ENCODE measurements at regions not wholly inside any gene's neighbourhood (a gene's known extent, or its start where the extent isn't known, plus 50 kb on each side); places are given as distances from the start of the nearest gene placed in this dataset.
"Not testable (repeated sequence)": the region's sequence is repeated elsewhere in the genome, so short reads cannot be mapped to it uniquely, and the experiment has no call there.

DNA sequence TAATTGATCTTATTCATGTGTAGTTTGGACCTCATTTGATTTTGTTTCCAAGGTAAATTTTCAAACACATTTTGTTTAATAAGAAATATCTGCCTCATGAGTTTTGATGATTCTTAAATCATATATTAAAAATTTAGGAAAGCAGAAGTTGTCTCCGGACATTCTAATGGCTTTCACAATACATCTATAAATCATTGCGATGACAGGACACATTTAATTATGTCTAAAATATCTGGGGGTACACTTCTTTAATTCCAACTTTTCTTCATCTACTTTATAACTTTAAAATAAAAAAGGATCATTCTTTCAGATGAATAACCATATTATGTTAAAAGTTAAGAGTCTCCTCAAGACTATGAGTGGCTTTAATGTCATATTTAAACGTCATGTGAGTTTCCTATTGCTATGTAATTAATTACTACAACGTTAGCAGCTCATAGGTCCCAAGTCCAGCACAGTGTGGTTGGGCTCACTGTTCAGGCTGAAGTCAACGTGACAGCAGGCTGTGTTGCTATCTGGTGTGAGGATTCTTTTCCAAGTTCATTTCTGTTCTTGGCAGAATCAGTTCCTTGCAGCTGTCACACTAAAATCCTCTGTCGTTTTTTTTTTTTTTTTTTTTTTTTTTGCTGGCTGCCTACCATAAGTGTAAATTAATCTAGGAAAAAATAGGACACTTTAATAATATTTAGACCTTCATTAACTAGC lies 893.5 kb downstream of the LTN1 start:
- no peak for DNase-seq

DNA sequence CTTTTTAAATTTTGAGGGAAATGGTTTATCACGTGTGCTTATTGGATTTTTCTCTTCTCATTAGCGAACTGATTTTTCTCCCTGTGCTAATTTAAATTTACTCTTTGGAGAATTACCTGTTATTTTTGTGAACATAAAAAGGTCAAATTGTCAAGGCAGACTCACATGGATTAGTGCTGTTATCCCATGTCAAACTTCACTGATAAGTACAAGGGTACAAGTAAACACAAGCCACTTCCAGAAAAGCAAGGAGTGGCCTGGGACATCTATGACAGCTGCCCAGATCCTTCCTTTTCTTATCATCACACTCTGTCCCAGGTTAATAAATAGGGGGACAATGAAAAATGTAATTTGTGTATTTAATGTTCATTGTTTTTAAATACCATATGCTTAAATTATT lies 901.2 kb downstream of the LTN1 start:
- no peak for DNase-seq

DNA sequence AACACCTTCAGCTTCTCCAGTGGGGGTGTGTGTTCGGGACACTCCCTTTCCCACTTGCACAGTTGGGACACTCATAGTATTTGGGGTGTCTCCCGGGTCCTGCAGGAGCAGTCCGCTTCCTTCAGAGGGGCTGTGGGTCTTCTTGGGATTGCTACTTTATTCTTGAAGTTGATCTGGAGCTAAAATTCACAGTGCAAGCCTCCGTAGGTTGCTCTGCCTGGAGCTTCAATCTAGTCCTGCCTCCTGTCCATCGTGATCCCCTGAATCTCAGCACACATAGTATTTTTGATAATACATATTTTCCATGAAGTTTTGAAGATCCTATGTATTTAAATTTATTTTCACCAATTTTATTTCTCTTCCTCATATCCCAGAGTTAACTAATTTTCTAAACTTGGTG lies 902.1 kb downstream of the LTN1 start:
- DNase-seq = no peak

DNA sequence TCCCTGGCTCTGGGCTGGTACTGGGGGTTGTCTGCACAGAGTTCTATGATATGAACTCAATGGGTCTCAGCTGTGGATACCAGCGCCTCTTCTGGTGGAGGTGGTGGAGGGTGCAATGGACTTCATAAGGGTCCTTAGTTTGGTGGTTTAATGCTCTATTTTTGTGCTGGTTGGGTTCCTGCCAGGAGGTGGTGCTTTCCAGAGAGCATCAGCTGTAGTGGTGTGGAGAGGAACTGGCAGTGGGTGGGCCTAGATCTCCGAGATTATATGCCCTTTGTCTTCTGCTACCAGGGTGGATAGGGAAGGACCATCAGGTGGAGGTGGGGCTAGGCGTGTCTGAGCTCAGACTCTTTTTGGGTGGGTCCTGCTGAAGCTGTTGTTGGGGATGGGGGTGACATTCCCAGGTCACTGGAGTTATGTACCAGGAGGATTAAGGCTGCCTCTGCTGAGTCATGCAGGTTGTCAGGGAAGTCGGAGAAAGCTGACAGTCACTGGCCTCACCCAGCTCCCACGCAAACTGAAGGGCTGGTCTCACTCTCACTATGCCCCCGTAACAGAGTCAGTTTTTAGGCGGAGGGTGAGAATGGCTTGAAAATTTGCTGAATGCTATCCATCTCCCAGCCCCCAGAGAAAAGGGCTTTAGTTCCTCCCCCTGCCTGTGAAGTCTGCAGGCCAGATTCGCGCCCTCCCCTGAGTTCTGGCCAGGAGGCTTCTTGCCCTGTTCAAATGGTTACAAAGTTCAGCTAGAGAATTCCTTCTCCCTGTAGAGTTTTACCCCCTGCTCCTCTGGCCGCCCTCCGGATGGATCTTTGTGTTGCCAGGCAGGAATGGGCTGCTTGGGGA lies 902.9 kb downstream of the LTN1 start:
- no peak for DNase-seq

DNA sequence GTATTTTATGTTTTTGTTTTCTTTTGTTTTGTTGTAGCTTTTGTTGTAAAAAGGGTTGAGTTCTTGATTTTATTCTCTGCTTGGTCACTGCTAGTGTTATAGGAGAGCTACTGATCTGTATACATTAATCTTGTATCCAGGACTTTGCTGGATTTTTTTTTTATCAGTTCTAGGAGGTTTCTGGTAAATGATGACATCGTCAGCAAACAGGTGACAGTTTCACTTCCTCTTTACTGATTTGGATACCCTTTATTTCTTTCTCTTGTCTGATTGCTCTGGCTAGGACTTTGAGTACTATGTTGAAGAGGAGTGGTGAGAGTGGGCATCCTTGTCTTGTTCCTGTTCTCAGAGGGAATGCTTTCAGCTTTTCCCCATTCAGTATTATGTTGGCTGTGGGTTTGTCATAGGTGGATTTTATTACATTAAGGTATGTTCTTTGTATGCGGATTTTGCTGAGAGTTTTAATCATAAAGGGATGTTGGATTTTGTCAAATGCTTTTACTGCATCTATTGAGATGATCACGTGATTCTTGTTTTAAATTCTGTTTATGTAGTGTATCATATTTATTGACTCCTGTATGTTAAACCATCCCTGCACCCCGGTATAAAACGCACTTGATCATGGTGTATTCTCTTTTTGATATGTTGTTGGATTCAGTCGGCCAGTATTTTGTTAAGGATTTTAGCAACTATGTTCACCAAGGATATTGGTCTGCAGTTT lies 905.7 kb downstream of the LTN1 start:
- no peak for DNase-seq

GRCh38 chr21:28084951-28085350 lies 907.7 kb downstream of the LTN1 start:
- DNase-seq = no peak

DNA sequence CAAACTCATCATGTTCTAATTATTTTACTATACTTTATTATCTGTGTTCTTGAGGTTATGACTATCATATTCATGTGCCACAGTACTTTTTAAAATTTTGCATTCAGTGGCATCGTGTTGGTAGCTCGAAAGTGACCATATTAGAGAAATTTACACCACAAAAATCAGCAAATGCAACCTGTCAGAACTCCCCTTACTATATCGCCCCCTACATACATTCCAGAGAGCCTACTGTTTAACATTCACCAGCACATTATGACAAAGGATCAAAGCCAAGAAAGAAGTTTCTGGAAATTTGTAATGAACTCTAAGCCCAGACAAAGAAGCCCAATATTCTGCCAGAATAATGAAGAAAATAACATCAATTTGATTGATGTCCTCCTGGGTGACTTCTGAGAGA lies 909.3 kb downstream of the LTN1 start:
- DNase-seq = no peak

DNA sequence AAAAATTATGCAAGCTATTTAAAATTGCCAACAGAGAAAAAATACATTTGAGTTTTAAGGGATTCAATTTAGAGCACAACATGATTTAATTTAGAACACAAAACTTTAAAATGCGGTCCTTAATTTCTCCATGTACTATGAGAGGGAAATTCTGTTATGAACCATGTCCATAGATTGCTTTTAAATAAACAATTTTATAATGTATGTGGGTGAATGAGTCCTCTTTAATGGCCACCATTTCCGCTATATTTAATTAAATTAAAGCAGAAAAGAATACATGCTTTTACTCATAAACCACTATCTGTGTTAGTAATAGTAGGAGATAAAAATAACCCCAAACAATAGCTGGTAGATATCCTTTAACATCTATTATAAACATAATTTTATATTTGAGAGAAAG lies 914.6 kb downstream of the LTN1 start:
- no peak for DNase-seq

DNA sequence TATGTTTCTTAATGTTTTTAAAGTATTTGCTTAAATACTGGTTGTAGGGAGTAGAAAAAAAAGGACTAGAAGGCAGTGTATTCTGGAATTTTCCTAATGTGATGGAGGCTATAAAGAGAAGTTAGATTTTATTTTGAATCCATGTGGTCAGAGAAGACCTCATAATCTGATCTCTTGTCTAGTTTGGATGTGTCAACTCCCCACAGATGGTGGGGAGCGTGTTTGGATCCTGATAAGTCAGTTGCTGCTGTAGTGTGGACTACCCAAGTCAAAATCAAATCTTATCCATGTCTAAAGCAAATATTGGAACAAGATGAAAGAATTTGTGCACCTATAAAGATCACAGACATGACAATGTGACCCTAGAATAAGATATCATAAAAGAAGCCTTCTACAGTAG lies 918.0 kb downstream of the LTN1 start:
- no peak for DNase-seq

DNA sequence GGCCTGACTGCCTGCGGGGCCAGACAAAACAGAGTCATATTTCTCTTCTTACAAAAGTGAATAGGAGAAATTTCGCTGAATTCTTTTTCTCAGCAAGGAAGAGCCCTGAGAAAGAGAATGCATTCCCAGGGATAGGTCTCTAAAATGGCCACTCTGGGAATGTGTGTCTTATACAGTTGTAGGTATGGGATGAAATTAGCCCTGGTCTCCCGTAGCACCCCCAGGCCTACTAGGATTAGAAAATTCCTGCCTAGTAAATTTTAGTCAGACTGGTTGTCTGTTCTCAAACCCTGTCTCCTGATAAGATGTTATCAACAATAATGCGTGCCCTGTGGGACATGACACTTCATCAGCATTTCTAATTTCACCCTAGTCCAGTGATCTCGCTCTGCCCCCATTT lies 920.1 kb downstream of the LTN1 start:
- DNase-seq = no peak

DNA sequence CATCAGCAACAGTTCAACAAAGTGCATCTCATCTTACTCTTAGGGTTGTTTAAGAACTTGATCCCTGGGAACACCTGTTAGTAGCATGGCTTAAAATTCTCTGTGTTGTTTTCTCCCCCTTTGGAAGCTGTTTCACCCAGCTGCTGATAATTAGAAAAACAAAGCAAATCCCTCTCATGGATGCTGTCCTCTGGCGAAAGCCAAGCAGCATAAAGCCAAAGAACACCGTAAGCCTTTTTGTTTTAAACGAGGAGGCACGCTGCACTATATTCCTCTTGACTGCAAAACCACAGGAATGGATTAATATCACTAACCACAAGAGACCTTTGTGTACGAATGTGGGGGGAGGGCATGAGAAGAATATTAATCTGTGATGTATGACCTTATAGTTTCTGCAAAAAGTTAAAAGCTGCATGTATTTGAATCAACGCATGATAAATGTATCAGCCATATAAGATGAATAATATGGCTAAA lies 923.2 kb downstream of the LTN1 start:
- DNase-seq = no peak

DNA sequence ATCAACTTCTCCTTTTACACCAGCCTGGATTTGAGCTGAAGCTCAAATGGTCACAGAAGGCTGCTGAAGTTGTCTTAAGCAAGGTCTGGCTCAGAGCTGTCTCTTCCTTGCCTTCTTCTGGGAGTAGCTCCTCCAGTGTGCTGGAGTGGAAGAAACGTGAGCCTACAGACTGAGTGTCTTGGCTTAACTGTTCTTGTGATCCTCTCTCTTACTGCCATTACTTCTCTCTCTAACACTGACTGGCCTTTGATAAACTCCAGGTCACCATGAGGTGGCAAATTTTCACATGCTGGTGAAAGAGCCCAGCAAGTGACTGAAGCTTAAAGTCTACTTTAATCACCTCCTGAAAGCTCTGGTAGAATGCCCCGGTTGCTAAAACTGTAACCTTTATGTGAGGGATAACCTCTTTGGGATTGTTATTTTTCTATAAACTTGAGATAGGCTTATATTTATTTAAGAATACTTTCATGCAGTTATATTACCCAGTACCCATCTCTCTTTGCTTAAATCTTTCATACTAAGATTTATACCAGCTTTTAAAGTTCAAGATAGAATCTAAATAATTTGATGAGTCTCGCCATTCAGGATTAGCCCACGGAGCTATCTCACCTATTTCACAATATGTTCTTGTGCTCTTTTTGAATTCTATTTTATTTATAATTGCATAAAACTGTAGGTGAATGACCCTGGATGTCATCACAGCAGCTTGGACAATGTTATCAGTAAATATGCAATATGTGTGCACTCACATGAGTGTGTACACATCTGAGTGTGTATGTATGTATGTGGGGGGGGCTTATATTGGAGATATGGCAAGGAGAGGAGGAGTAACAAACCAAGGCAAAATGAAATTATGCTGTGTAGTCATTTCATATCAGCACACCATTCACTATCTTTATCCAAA lies 924.0 kb downstream of the LTN1 start:
- DNase-seq = no peak

- DNase-seq = no peak
These were observed 925.9 kb downstream of the LTN1 start for GRCh38 chr21:28066596-28067387.

- no peak for DNase-seq
These were observed 926.6 kb downstream of the LTN1 start for GRCh38 chr21:28066076-28066475.

- DNase-seq = no peak
These were observed 929.1 kb downstream of the LTN1 start for GRCh38 chr21:28063241-28064216.

DNA sequence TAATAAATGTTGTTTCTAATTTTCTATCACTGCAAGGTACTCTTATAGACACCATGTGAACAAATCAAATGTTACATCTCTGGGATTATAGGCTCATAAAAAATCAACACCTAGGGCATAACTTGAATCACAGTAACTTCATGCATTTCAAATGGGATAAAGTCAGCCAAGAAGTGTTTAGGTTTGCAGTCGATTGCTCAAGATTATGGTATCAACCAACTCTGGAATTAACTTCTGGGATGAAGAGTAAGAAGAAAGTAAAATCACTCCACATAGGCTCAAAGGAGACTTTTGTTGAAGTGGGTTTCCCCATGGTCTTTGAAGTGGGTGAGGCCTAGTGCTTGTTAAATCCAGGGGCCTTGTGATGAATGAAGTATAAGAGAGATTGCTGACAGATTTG lies 939.7 kb downstream of the LTN1 start:
- not testable (repeated sequence) for DNase-seq

GRCh38 chr21:28051649-28052048 lies 941.0 kb downstream of the LTN1 start:
- DNase-seq = not testable (repeated sequence)

DNA sequence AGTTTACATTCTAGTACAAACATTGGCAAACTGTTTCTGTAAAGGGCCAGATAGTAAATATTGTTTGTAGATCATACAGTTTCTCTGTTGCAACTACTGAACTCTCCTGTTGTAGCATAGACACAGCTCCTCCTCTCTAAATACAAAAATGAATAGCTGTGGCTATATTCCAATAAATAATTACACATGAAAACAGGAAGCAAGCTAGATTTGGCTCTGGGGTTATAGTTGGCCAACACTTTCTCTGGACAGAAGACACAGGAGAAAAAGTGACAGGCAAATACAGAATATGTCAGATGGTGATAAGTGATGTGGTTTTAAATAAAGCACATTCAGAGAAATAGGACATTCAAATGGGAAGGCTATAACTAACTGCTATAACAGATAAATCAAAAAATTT lies 957.0 kb downstream of the LTN1 start:
- not testable (repeated sequence) for DNase-seq

DNA sequence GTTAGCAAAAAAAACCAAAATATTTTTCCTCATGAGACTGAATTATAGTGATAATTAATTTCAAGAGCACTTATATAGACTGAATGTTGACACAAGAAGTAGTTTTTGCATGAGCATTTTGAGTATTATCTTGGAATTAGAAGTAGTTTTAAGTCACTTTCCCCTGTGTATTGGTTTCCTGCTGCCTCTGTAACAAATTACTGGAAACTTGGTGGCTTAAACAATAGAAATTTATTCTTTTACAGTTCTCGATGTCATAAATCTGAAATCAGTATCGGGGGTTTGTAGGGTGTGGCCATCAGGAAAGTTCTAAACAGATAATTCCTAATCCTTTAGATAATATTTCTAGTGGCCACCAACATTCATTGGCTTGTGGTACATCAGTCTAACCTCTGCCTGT lies 957.8 kb downstream of the LTN1 start:
- not testable (repeated sequence) for DNase-seq

DNA sequence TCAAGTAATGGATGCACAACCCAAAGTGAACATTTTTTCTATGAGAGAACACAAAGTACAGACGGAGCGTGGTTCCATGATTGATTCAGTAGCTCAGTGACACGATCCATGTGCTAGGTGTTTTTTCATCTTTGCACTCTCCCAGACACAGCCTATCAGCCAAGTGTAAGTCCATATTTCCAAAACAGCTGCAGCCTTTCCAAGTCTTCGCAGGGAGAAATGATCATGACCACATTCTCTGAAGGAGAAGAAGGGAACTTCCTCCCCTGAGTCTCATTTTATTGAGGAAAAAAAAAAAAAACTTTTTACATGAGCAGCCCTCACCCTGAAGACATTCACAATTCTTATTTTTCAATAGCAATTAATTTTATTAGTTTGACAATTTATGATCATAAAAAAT lies 958.3 kb downstream of the LTN1 start:
- not testable (repeated sequence) for DNase-seq
